ENCODE measurements at regions not wholly inside any gene's neighbourhood (a gene's known extent, or its start where the extent isn't known, plus 50 kb on each side); places are given as distances from the start of the nearest gene placed in this dataset.
"Not testable (repeated sequence)": the region's sequence is repeated elsewhere in the genome, so short reads cannot be mapped to it uniquely, and the experiment has no call there.

DNA sequence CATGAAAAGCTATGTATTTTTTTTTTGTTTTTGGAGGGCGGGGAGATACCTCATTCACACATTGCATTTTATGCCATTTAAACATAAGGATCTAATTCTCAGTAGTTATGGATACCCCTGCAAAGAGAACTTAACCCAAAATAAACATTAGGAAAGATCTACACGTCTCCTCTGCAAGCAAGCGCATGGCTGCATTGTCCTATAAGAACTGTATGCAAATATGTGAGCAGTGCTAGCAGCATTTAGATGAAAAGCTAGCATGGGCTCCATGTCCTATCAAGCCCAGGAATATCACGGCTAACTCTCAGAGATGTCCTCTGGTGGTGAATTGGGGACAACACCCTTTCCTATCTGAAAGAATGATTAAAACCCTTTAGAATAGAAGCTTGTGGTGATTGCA, 292.8 kb downstream of the MEX3B start:
- DNase-seq (ENCODE audit: low spot score in 2 of 2) = no peak
- ATAC-seq = no peak
- no peak overlapping the region for H3K27ac Mint-ChIP-seq
- no peaks in the 10 kb centered on the region for H3K36me3 Mint-ChIP-seq
- H3K9me3 Mint-ChIP-seq = no peaks in the 10 kb centered on the region

DNA sequence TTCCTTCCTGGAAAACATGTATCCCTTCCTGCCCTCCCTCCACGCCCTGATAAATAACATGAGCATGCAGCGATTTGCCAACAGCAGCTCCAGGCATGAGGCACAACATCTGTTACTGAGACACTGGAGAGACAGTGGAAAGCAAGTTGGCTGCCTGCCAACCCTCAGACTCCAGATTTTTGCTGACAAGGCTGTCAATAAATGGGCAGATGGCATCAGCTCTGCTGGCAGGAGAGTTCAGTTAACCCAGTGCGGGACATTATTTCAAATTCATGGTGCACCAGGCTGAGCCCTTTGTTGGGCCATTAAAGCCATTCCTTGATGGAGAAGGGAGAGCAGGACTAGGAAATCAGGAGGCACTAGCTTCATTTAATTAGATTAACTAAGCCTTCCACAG, 293.3 kb downstream of the MEX3B start:
- DNase-seq (ENCODE audit: low spot score in 2 of 2) (no peak), ATAC-seq (no peak)
- no peak overlapping the region for H3K27ac Mint-ChIP-seq

DNA sequence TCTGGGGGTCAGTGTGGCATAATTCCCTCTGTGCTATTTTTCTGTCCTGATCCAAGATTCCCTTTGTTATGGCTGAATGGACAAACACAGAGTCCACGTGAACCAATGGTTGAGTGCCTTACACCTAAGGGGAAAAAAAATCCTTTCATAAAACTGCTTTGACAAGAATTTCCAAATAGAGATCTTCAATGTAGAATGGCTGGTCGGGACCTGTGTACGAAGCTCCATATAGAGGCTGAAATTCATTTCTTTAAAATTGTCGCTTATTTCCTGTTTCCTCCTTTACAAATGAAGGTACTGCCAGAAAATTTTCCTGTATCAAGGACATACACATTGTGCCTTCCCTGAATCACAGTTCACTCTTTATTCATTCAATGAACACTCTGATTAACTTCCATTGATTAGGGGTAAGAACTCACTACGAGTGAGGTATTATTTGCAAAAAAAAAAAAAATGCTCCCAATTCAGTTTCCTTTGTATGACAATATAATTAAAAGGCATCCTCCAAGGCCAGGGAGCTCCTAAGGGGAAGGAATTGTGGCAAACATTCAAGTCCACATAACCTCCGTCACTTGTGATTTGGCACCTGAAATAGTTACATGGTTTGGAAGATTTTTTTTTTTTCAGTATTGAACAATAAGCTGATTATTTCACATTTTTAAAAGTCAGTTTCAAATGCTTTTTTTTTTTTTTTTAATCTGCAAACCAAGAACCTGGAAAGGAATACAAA, 293.8 kb downstream of the MEX3B start:
- no peak overlapping the region for H3K27ac Mint-ChIP-seq
- DNase-seq (ENCODE audit: low spot score in 2 of 2) (no peak), ATAC-seq (no peak)
- no peaks in the 10 kb centered on the region for H3K36me3 Mint-ChIP-seq
- no peaks in the 10 kb centered on the region for H3K9me3 Mint-ChIP-seq

More for the DNA sequence above, 293.3 kb downstream of the MEX3B start:
- Mint-ChIP-seq H3K36me3 (no peaks in the 10 kb centered on the region), H3K9me3 (no peaks in the 10 kb centered on the region)

DNA sequence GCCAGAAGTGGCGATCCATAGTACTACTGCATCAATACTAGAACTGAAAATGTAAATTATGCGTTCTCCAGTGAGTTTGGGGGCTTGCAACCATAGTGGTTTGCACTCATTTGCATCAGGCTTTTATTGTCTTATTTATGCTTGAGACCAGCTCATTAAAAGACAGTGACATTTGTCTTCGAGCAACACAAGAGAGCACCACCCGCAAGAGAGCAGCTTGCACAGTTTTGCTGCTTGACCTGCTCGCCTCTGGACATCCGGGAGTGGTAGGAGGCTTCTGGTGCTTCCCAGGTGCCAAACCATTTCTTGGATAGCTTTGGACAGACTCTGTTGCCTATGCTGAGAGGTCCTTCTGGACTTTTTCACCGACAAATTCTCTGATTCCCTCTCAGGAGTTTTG, 294.6 kb downstream of the MEX3B start:
- Mint-ChIP-seq H3K27ac (no peak overlapping the region), H3K36me3 (no peaks in the 10 kb centered on the region), H3K9me3 (no peaks in the 10 kb centered on the region)
- no peak for DNase-seq (ENCODE audit: low spot score in 2 of 2)
- no peak for ATAC-seq

DNA sequence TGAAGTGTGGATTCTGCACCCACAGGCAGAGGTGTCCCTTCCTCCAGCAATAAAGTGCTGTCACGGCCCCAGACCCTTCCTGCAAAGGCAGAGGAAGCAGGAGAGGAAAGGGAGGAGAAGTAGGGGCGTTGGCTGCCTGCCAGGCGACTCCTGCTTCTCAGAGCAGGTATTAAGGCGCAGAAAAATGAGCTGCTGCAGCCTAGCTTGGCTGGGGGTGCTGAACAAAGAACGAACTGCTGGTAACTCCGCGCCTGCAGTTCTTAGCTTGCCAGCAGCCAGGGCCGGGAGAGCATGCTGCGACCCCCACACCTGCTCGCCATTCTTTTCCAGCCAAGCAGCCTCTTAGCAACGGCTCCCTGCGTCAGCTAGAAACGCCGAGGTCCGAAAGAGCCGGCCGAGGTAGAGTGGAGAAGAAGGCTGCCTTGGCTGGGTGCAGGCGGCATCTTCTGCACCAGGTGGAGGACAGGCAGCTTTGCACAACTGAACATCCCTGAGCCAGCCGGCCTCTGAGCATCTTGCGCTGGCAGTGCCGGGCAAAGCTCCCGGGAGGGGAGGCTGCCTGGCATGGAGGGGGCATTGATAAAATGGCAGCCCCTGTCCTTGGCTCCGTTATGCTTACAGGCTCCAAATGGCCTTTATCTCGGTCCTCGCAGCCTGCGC, 296.0 kb downstream of the MEX3B start:
- no peak for ATAC-seq
- Mint-ChIP-seq H3K9me3 (no peaks in the 10 kb centered on the region), H3K36me3 (no peaks in the 10 kb centered on the region), H3K27ac (no peak overlapping the region)
- DNase-seq (ENCODE audit: low spot score in 2 of 2) = no peak

DNA sequence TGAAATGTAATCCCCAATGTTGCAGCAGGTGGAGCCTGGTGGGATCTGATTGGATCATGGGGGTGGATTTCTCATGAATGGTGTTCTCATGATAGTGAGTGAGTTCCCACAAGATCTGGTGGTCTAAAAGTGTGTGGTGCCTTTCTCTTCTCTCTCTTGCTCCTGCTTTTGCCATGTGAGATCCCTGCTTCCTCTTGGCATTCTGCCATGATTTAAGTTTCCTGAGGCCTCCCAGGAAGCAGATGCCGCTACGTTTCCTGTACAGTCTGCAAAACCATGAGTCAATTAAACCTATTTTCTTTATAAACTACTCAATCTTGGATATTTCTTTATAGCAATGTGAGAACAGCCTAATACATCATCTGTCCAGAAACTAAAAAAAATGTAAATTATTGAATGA, 298.3 kb downstream of the MEX3B start:
- no peak overlapping the region for H3K27ac Mint-ChIP-seq
- H3K36me3 Mint-ChIP-seq = no peaks in the 10 kb centered on the region
- no peaks in the 10 kb centered on the region for H3K9me3 Mint-ChIP-seq
- ATAC-seq (no peak), DNase-seq (ENCODE audit: low spot score in 2 of 2) (no peak)

DNA sequence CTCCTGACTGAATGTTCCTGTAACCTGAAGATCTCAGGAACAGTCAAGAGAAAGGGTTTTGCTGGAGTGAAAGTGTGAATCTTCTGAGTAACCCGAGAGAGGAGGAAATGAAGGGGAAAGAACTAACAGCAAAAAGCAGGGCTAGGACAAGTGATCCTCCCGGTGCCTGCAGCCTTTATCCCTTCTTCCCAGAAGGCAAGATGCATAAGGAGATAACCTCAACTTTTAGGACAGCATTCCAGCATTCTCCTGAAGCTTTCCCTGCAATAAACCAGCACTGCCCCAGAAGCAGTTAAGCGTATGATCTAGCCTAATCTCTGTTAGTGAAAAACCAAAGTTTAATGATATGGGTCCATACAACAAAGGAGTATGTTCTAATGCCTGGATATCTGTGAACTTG, 298.8 kb downstream of the MEX3B start:
- Mint-ChIP-seq H3K9me3 (no peaks in the 10 kb centered on the region), H3K36me3 (no peaks in the 10 kb centered on the region), H3K27ac (no peak overlapping the region)
- no peak for ATAC-seq
- no peak for DNase-seq (ENCODE audit: low spot score in 2 of 2)

DNA sequence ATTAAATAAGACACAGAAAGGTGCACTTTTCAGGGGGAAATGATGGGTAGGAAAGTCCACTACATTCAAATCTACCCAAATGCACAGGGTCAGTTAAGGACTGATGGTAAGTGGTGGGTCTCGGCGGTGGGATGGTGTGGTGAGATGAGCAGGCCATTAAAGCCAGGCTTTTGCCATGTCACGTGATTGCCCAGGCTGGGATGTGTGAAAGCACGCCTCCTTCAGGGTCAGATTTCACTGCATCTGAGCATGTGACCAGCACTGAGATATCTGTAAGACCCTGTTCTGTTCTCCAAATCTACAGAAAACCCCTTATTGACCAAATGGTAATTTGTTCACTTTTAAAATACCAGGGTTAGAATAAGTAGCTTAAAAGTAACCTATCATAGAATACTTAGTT, 301.5 kb downstream of the MEX3B start:
- ATAC-seq (no peak), DNase-seq (ENCODE audit: low spot score in 2 of 2) (no peak)
- no peaks in the 10 kb centered on the region for H3K9me3 Mint-ChIP-seq
- H3K27ac Mint-ChIP-seq = no peak overlapping the region
- H3K36me3 Mint-ChIP-seq = no peaks in the 10 kb centered on the region

DNA sequence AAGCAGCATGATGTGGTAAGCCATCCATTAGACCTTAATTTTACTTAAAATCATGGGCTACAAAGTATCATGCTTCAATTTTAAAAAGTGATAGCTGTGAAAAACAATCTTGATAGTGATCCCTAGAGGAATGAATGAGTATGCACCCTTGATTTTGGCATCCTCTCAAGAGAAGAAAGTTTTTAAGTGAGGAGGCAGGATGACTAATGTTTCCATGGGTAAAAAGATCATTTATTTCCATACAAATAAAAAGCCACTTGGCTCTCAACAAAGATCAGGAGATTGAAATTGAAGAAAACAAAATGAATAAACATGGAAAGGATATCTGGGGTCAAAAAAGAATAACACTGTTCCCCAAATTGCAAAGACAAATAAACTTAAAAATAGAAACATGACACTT, 305.4 kb downstream of the MEX3B start:
- Mint-ChIP-seq H3K9me3 (peaks cover 0 to 3% of the 10 kb centered on the region in 2 donors), H3K27ac (no peak overlapping the region), H3K36me3 (no peaks in the 10 kb centered on the region)
- ATAC-seq (no peak), DNase-seq (ENCODE audit: low spot score in 2 of 2) (no peak)

DNA sequence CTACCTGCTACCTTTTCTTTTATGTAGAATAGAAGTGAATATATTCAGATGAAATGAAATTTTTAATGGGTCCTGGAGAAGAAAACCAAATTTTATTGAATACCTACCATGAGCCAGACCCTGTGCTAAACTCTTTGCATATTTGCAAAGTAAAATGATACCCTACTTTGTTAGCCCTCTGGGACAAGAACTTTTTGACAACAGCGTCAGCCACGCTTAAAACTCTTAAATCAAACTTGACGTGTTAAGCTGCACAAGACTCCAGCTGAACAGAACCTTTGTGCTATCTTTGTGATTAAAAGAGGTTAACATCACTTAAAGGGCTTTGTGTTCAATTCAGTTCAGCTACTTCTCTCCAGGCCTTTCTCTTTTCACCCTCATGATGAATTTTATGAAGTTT, 316.5 kb downstream of the MEX3B start:
- Mint-ChIP-seq H3K9me3 (peaks cover 0 to 5% of the 10 kb centered on the region in 2 donors), H3K27ac (no peak overlapping the region), H3K36me3 (no peaks in the 10 kb centered on the region)
- ATAC-seq = no peak
- no peak for DNase-seq (ENCODE audit: low spot score in 2 of 2)

DNA sequence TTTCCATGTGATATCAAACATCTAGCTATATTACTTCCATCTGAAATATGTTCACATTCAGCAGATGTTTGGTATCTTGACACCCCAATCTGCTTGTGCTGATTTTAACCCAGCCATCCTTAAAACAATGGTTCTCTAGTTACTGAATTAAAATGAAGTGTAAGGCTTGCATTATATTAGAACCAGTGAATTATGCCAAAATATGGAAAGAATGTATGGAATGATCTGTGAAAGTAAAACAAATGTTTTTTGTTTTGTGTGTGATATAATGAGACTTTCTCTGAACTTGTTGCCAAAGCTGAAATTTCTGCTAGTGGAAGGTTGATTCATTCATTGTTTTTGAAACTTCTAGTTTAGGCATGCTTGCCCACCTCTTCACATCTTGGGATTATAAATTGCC, 317.1 kb downstream of the MEX3B start:
- no peaks in the 10 kb centered on the region for H3K36me3 Mint-ChIP-seq
- DNase-seq (ENCODE audit: low spot score in 2 of 2) (no peak), ATAC-seq (no peak)
- H3K27ac Mint-ChIP-seq = no peak overlapping the region
- H3K9me3 Mint-ChIP-seq = peaks cover 0 to 5% of the 10 kb centered on the region in 2 donors

DNA sequence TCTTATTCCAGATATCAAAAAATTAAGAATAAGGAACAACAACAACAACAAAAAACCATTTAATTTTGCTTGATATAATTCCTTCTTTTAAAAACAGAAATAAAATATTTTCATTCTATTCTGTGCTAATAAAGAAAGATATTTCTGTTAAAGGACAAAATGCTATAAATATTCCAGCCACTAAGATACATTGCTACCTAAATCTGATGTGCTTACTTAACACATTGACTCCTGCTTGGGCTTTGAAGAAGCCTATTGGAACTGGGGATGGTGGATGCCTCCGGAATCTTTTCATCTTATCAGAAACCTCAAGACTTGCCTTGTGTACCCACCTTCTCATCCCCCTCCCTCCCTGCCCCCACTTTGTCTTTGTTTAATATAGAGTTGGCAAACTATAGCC, 320.2 kb downstream of the MEX3B start:
- peaks cover 4 to 5% of the 10 kb centered on the region in 2 donors for H3K9me3 Mint-ChIP-seq
- DNase-seq (ENCODE audit: low spot score in 2 of 2) (no peak), ATAC-seq (no peak)
- no peak overlapping the region for H3K27ac Mint-ChIP-seq
- no peaks in the 10 kb centered on the region for H3K36me3 Mint-ChIP-seq

DNA sequence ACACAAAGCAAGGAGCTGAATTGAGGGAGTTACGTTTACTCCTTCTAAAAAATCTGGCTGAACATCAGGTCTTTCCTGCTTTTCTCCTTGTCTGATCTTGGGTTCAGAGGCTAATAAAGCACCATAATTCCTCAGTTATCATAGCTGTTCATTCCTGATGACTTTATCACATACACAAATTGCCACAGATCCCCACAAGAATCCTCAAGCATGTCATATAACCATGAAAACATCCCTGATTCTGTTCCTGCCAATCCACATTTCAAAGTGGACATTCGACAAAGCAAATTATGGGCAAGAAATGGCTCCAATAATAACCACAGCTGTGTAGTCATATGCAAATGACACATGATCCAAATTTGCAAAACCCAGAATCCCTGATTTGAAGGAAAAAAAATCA, 321.3 kb downstream of the MEX3B start:
- Mint-ChIP-seq H3K9me3 (peaks cover 4 to 5% of the 10 kb centered on the region in 2 donors), H3K36me3 (no peaks in the 10 kb centered on the region), H3K27ac (no peak overlapping the region)
- ATAC-seq (no peak), DNase-seq (ENCODE audit: low spot score in 2 of 2) (no peak)

DNA sequence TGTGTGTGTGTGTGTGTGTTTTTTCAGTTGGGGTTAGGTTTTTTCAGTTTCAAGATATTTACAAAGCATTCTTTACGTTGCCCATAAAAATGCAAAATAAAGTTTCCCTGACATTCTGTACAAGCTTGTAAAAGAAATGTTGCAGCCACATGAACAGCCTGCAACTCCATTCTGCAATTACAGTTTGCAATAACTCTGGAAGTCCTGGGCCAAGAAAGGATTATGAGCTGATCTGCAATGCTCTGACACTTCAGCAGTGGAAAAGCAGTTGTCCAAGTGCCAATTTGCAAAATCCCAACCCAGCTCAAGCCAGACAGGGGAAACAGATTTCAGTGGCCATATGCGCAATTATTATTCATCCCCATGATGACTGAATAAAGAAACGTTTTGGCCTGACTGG, 322.1 kb downstream of the MEX3B start:
- H3K36me3 Mint-ChIP-seq = no peaks in the 10 kb centered on the region
- no peak for DNase-seq (ENCODE audit: low spot score in 2 of 2)
- ATAC-seq = no peak
- no peak overlapping the region for H3K27ac Mint-ChIP-seq
- H3K9me3 Mint-ChIP-seq = peaks cover 4 to 5% of the 10 kb centered on the region in 2 donors

DNA sequence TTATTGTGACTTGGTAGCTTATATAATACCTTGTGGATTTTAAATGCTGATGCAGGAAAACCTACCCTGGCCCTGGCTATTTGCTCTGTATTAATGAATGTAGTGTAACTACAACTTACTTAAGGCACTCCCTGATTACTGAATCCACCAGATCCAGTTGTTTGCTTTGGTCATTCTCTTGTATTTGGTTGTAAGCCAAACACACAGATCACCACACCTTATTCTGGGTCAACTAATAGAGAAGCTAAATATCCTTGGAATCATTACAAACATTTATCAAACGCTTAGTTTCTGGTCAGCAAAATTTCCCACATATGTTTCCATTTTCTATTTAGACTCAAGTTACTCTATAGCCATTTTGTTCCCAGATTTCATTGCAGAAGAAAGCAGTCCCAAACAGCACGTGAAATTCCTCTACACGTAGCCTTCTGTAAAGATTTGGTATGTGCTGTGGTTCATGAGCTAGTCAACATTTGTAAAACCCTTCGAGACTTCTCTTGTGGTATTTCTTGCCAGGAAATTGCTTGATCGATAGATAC, 322.6 kb downstream of the MEX3B start:
- H3K27ac Mint-ChIP-seq = no peak overlapping the region
- ATAC-seq (no peak), DNase-seq (ENCODE audit: low spot score in 2 of 2) (no peak)
- H3K36me3 Mint-ChIP-seq = no peaks in the 10 kb centered on the region
- H3K9me3 Mint-ChIP-seq = peaks cover 4 to 5% of the 10 kb centered on the region in 2 donors

DNA sequence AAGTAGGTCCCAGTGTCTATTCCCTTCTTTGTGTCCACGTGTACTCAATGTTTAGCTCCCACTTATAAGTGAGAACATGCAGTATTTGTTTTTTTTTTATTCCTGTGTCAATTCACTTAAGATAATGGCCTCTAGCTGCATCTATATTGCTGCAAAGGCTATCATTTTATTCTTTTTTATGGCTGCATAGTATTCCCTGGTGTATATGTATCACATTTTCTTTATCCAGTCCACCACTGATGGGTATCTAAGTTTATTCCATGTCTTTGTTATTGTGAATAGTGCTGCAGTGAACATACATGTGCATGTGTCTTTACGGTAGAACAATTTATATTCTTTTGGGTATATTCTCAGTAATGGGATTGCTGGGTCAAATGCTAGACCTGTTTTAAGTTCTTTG, 329.4 kb downstream of the MEX3B start:
- DNase-seq (ENCODE audit: low spot score in 2 of 2); H3K36me3 Mint-ChIP-seq; ATAC-seq; H3K9me3 Mint-ChIP-seq; H3K27ac Mint-ChIP-seq: not testable (repeated sequence)

DNA sequence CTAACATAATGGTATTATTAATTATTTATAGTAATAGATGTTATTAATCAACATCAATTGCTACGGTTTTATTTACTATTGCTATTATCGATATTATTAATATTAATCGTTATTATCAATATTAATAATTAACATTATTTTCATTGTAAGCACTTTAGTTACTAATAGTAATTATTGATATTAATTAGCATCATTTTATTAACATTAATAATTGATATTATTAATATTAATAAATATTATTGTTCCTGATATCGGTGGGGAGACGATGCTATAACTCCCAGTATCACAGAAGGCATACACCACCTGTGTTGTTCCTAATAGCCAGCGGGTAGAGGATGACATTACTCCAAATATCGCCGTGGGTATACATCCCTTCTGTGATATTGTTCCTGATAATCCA, 335.5 kb downstream of the MEX3B start:
- no peak for ATAC-seq
- Mint-ChIP-seq H3K9me3 (no peaks in the 10 kb centered on the region), H3K27ac (no peak overlapping the region), H3K36me3 (no peaks in the 10 kb centered on the region)
- no peak for DNase-seq (ENCODE audit: low spot score in 2 of 2)

DNA sequence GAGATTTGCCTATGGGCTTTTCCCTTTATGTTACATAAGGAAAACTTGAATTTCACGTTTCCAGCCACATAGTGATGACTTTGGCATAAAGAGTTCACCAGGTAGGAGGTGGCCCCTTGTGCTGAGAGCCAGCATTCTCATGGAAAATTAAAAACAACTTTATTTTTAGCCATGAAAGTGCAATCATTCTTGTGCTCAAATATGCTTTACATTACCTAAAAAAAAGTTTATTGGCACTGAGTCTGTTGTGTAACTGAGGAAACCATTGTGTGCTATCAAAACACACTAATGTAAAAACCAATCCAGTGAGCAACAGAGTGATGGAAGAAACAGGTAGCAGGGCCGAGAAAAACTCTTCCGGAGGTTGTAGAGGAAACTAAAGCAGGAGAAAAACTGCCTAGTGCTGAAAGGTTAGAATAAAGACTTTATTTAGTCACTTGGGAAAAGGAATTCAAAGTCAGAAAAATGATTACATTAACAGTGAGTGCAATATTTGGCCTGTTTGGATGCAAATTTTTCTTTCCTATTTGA, 332.9 kb upstream of the TMC3 start:
- not testable (repeated sequence) for DNase-seq (ENCODE audit: low spot score in 2 of 2); ATAC-seq; H3K27ac Mint-ChIP-seq; H3K36me3 Mint-ChIP-seq; H3K9me3 Mint-ChIP-seq
